ENCODE measurements at regions not wholly inside any gene's neighbourhood (a gene's known extent, or its start where the extent isn't known, plus 50 kb on each side); places are given as distances from the start of the nearest gene placed in this dataset.
"Not testable (repeated sequence)": the region's sequence is repeated elsewhere in the genome, so short reads cannot be mapped to it uniquely, and the experiment has no call there.

DNA sequence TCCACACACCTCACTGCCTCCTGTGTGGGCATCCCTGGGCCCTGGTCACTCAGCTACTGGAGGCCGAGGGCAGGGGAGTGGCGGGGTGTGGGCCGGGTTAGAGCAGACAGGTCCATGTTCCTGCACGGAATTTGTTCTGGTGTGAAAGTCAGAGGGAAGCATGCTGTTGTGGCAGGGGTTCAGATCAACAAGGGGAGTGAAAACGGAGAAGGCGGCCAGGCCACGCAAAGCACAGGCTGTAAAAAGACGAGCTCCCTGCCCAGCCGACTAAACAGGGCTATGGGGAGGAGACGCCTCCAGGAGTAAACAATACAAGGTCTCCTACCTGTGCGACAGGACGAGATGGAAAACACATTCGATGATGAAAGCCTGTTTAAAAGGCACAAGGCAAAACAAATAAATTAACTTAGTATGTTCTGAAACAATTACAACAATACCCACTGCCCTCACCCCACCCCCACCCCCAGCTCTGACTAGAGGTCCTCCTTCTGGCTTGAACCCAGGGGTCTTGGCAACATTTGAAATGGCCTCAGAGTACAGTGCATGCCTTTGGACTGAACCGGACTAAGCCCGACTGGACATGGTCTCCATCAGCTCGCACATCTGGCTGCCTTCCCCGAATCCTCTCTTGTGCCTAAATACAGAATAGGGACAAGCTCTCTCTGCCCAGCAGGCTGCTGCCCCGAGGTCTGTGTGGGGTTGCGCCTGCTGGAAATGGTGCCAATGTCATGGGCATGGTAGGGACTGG, 274.9 kb upstream of the DIO3 start:
- no peak for DNase-seq (ENCODE audit: low read depth)

DNA sequence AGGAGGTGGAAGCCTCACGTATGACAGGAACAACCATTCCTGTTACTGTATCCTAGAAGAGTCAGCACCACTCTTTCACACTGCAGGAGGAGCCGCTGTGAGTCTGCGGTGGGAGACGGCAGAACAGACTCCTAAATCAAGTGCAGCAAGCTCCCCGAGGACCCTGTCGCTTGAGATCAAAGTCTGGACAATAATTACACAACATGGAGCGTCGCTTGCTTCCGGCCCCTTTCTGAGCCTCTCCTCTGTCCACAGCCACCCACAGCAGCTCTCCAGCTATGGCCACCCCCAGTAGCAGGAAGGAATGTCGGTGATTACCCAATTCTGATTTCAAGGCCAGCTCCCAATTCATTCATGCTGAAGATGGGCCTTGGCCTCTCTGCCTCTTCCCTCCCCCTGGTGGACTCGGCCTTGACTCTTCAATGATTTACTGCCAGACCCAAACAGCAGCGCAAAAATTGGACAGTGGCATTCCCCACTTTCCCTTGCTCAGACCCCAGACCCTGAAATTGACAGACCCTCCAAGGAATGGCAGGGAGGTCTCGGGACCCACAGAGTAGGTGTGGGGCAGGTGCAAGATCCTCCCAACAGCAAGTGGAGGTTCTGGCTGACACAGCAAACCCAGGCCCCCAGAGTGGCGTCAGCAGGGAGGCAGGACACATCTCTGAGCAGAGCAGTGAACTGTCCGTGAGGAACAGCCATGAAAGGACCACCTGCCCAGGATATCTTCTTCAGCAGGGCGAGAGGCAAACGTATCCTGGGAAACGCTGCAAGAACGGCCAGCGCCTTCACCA, 272.7 kb upstream of the DIO3 start:
- DNase-seq (ENCODE audit: low read depth), result no peak

DNA sequence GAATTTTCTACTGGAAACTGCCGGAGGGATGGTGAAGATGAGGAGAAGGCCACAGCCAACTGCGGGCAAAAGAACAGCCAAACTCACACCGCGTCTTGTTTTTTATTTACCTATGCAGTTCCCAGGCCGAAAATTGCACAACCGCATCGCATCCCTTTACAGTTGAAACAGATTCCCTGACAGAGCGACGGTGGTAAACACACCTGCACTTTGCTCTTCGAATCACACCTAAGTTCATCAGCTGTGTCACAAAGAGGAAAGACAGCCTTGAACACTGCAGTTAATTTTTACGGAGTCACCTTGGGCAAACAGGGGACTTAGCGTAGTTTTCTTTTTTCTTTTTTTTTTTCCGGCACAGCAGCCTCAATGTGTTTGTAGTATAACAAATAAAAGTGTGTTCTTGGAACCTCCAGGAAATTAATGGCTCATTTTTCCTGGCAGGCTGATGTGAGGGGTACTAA, 272.0 kb upstream of the DIO3 start:
- no peak for DNase-seq (ENCODE audit: low read depth)

DNA sequence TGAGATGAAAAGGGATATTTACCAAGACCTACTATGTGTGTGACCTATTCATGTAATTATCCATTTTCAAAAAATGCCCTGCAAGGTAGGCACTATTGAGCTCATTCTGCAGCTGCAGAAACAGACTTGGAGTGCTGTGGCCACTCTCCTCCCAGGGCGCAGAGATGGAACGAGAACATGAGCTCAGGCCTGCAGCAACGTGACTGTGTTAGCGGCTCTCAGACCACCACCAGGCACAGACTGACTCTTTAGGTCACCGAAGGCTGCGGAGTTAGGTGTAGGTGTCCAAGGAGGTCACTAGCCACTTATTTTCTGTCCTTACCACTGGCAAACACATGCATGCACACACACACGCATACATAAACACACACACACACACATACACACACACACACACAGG, 271.4 kb upstream of the DIO3 start:
- DNase-seq (ENCODE audit: low read depth), result no peak

DNA sequence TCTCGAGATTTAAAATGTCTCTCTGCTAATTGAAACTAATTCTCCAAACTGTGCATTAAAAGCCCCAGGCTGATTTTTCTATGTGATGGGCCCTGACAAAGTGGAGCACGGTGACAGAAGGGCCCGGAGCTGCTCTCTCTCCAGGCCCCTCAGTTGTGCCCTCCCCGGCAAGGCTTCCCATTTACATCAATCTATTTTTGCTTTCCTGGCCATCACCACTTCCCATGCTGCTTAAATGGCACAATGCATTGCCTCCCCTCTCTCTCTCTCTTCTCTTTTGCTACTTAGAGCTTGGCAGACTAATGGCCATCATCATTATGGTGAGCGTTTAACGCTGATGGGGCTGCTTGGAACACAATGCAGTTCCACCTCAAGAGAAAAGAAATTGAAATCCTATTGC, 270.7 kb upstream of the DIO3 start:
- no peak for DNase-seq (ENCODE audit: low read depth)

DNA sequence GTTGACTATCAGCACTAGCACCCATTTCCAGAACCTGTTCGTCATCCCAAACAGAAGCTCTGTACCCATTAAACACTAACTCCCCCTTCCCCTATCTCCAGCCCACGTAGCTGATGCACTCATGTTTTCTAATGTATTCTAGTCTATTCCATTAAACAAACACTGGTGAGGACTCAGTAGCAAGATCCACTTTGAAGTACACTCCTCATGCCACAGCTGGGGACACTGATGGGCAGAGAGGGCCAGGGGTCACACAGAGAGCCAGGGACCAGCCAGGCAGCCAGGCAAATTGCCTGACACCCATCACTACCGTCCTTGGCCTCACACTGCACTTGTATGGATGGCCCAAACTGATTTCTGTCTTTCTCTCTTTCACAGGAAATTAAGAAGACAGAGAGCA, 269.9 kb upstream of the DIO3 start:
- DNase-seq (ENCODE audit: low read depth), result no peak

DNA sequence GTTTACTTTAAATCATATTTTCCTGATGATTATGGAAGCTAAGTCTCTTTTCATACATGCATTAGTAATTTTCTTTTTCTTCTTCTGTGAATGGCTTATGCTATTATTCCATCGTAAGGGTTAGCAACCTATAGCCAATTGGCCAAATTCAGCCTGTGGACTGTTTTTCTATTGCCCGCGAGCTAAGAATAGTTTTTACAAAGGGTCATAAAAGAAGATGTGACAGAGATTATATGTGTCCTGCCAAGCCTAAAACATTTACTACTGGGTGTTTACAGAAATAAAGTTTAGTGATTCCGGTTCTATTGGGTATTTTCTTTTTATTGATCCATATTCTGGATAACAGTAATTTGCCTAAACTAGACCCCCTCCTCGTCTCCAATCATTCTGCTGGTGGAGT, 268.8 kb upstream of the DIO3 start:
- no peak for DNase-seq (ENCODE audit: low read depth)

DNA sequence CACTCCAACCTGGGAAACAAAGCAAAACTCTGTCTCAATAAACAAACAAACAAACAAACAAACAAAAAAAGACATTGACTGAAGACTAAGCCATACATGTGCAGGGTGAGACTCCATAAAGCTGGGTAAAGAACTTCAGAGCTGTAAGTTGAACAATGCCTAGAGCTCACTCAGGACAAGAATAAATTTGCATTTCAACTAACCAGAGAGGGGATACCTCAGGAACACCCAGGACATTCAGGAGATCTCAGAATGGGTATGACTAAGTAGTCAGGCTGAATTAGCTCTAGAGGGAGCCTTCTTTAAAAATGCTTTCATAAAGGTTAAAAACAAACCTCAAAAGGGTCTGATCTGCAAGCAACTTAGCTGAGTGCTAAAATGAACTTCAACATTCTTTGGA, 267.7 kb upstream of the DIO3 start:
- no peak for DNase-seq (ENCODE audit: low read depth)

DNA sequence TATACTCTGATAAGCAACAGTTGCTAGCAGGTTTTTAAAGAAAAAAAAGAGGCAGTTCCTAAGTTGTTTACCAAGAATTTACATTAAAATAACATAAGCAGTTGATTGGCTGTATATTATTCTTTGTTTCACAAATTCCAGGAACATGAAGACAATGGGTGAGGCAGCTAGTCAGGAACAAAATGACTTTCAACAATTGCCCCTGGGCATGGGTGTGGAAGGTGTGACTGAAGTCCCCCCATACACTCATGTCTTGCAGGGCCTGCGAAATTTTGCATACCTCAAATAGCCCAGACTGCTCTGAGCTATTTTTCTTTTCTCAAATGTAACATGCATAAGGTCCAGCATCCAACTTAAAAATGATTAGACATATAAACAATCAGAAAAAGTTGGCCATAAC, 267.2 kb upstream of the DIO3 start:
- DNase-seq (ENCODE audit: low read depth), result no peak

DNA sequence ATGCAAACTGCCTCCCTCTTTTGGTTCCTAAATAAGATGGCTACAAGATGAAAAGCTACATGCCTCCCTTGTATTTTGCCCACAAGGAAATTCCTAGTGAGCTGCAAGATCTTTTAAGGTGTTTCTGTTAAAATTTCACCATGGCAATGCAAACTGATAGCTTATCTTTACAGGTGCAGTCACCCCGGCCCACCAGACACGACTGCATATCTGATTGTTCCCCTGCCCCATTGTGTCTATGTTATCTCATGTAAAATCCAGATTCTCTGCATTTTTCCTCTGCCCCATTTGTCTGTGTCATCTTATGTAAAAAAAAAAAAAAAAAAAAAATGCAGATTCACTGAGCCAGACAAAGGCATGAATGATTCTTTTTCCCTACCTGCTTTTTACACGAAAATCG, 261.5 kb upstream of the DIO3 start:
- not testable (repeated sequence) for DNase-seq (ENCODE audit: low read depth)

DNA sequence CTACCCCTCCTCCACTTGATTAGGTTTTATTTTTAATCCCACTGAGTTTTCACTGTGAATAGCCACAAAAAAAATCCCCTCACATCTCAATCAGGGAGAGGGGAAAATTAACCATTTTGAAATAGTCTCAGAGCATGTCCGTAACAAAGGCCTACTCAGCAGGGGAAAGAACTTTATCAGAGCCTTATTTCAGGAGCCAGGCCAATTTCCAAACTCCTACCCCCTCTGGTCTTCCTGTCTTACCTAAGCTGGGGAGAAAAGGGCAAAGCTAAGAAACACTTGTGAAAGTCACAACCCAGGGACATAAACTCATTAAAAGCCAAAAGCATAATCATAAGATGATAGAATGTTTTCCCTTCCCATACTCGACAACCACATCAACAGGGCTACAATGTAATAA, 260.3 kb upstream of the DIO3 start:
- DNase-seq (ENCODE audit: low read depth), result no peak

DNA sequence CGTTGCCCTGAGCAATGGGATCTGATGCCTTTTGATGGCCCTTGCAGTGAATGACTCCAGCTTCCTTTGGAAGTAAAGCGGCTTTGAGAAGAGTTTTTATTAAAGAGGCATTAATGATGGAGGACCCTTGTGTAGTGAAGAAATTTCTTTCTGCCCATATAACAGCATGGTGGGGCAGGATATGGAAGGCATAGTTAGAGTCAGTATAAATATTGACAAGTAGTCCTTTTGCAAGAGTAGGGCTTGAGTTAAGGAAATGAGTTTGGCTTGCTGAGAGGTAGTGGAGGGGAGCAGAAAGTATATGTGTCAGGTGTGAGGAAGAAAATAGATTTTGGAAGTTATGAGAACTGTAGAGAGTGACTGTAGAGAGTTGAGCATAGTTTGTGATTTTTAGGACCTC, 254.1 kb upstream of the DIO3 start:
- DNase-seq (ENCODE audit: low read depth), result not testable (repeated sequence)

DNA sequence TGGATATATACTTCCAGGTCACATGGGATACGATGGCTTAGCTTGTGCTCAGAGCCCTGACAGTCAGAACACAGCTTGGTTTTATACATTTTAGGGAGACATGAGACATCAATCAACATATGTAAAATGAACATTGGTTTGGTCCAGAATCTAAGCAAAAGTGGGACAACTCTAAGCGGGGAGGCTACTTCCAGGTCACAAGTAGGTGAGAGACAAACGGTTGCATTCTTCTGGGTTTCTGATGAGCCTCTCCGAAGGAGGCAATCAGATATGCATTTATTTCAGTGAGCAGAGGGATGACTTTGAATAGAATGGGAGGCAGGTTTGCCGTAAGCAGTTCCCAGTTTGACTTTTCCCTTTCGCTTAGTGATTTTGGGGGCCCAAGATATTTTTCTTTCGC, 250.1 kb upstream of the DIO3 start:
- DNase-seq (ENCODE audit: low read depth), result not testable (repeated sequence)

DNA sequence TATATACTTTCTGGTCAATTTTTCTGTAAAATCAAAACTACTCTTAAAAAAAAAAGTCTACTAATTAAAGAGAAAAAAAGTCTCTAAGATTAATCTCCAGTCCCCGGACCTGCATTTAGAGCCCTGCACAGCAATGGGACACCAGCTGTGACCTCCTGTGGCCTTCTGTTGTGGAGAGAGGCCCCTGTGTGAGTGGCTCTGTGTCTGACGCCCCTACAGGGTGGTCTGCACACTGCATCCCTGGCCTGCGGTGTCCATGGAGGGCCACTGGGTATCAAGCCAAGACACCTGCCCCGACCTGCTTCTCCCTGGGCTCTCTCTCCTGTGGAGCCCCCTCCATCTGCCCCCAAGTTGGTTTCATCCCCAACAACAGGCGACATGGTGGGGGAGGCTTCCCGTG, 248.0 kb upstream of the DIO3 start:
- no peak for DNase-seq (ENCODE audit: low read depth)

DNA sequence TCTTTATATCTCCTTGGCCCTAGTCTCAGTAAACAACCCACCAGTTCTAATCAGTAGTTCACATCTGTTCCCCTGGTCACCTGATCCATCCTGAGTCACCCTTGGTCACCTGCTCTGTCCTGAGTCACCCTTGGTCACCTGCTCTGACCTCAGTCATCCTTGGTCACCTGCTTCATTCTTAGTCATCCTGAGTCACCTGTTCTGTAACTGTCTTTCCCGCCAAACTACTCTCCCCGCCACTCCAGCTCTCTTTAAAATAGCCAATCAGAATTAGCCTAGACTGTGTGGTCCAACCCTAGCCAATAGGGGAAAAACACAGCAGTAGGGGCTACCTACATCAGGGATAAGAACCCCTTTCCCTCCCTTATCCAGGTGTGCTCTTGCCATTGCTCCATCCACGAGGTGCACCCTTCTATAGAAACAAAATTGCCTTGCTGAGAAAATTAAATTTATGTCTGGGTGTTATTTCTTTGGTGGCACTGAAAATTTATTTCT, 245.4 kb upstream of the DIO3 start:
- DNase-seq (ENCODE audit: low read depth), result no peak

DNA sequence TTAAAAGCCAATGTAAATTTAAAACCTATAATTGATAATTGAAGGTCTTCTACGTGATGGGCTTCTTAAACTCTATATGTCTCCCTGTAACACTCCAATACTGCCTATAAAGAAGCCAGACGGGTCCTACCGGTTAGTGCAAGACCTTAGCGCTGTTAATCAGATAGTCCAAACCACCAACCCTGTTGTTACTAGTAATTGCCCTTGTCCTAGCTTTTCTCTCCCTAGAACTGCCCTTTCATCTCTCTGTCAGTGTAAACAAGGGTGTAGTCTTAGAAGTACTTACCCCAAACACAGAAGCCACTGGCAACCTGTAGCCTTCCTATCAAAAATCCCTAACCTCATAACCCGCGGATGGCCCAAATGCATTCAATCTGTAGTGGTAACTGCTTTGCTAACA, 243.0 kb upstream of the DIO3 start:
- no peak for DNase-seq (ENCODE audit: low read depth)

DNA sequence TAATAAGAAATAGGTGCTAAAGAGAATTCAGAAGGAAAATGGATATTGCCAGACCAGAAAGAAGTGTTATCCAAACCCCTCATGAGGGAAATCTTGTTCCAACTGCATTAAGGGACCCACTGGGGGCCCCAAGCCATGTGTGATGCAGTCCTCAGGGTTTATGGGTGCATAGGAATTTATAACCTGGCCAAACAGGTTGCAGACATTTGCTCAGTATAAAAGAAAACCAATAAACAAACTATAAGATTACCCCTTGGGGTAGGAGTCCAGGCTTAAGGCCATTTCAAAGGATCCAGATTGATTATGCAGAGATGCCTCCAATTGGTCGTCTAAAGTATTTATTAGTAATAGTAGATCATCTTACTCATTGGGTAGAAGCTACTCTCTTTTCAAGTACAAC, 240.9 kb upstream of the DIO3 start:
- no peak for DNase-seq (ENCODE audit: low read depth)

DNA sequence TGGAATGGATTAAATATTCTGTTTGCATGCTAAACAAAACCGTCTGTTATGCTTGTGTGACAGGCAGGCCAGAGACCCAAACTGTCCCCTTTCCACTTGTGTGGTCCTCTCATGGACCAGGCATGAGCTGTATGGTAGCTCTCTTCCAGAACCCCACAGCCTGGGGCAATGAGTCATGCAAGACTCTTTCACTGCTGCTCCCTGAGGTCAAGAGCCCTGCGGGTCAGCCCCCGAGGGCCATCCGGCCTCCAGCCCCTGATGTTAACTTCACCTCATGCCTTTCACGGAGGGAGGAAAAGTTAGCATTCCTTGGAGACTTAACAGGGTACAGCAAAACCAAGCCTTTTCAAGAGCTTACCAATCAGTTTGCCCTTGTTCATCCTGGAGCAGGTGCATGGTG, 239.1 kb upstream of the DIO3 start:
- DNase-seq (ENCODE audit: low read depth), result no peak

DNA sequence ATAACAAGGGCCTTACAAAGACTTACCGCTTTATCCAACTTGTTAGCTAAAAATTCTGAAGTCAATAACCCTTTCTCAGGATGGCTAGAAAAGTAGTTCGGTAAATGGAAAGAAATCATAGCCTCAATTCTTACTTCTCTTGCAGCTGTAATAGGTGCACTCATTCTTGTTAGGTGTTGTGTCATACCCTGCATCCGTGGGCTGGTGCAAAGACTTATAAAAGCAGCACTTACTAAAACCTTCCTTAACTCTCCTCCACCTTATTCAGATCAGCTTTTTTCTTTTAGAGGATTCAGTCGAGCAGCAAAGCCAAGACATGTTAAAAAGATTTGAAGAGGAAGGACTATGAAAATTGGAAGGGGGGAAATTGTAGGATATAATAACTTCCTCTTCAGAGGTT, 238.2 kb upstream of the DIO3 start:
- DNase-seq (ENCODE audit: low read depth), result no peak

DNA sequence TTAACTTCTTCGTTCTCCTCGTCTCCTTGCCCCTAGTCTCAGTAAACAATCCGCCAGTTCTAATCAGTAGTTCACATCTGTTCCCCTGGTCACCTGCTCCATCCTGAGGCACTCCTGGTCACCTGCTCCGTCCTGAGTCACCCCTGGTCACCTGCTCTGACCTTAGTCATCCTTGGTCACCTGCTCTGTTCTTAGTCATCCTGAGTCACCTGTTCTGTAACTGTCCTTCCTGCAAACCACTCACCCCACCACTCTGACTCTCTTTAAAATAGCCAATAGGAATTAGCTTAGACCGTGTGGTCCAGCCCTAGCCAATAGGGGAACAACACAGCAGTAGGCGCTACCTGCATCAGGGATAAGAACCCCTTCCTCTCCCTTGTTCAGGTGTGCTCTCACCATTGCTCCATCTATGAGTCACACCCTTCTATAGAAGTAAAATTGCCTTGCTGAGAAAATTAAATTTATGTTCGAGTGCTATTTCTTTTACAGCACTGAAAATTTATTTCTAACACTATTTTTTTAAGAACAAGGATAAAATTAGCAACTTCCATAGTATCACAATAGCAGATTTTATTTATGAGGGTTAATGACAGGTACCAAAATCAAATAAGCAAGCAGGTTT, 237.6 kb upstream of the DIO3 start:
- not testable (repeated sequence) for DNase-seq (ENCODE audit: low read depth)

DNA sequence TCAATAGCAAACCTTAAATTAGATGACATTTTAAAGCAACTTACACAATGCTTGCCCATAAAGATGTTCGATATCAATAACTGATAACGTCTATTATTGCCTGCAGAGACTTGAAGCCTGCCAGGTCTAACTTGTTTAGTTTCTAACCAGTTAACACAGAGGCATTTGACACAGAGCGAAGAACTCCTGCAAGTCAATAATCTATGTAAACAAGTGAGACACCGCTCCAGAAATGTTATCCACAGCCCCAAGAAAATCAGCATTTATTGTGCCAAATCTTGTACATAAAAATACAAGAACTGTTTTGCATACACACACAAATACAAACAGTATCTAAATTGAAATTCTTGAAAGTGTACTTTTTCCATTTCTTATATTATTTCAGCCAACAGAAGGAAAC, 236.0 kb upstream of the DIO3 start:
- DNase-seq (ENCODE audit: low read depth), result no peak

DNA sequence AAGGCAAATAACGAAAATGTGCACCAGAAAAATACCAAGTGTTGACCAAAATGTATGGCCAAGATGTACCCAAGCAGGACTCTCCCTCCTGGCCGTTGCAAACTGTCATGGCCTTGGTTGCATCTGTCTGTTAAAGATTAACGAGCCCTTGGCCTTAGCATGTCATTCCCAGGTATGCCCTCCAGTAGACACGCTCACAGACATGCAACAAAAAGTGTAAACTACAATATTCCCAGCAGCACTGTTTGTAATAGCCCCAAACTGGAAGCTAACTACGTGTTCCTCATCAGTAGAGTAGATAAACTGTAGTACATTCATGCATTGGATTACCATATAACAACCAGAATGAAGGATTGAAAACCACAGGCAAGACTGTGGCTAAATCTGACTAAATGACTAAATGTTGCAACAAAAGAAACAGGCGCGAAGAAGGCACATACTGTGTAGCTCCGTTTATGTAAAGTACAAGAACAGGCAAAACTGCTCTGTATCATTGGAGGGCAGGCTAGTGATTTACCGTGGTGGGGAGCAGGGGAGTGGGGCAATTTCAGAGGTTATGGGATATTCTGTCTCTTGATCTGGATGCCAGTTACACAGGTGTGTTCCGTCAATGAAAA, 232.8 kb upstream of the DIO3 start:
- DNase-seq (ENCODE audit: low read depth), result no peak
